Uterus (tissue), 2 donors: ENCODE measurements at regions not wholly inside any gene's neighbourhood (a gene's known extent, or its start where the extent isn't known, plus 50 kb on each side); places are given as distances from the start of the nearest gene placed in this dataset.

Source experiments
- CTCF ChIP-seq, 4 experiments: fragments of 200-600 bp in 2 of 4; fragments of 450-650 bp in 2 of 4; sonication (generic) in 2 of 4; IDR thresholded peaks; one replicate each; pipeline ENCODE4 v1.5.1; 2016 to 2019; ENCODE audit warnings: antibody characterized with exemption in 4 of 4, mild to moderate bottlenecking in 2 of 4, moderate library complexity in 1 of 4
- POLR2A ChIP-seq, 2 donors: fragments of 450-650 bp; IDR thresholded peaks; one replicate each; pipeline ENCODE4 v1.6.1; 2016; ENCODE audit warnings: antibody characterized with exemption in 2 of 2, mild to moderate bottlenecking in 1 of 2, moderate library complexity in 1 of 2

- TF ChIP-seq CTCF (IDR thresholded peaks at IDR 0.05) = no peak
- no peak for TF ChIP-seq POLR2A (IDR thresholded peaks at IDR 0.05)
Measured at GRCh38 chr4:114401483-114401882, 197.1 kb upstream of the UGT8 start.
